ENCODE measurements at regions not wholly inside any gene's neighbourhood (a gene's known extent, or its start where the extent isn't known, plus 50 kb on each side); places are given as distances from the start of the nearest gene placed in this dataset.

- TF ChIP-seq, protein P1, sequence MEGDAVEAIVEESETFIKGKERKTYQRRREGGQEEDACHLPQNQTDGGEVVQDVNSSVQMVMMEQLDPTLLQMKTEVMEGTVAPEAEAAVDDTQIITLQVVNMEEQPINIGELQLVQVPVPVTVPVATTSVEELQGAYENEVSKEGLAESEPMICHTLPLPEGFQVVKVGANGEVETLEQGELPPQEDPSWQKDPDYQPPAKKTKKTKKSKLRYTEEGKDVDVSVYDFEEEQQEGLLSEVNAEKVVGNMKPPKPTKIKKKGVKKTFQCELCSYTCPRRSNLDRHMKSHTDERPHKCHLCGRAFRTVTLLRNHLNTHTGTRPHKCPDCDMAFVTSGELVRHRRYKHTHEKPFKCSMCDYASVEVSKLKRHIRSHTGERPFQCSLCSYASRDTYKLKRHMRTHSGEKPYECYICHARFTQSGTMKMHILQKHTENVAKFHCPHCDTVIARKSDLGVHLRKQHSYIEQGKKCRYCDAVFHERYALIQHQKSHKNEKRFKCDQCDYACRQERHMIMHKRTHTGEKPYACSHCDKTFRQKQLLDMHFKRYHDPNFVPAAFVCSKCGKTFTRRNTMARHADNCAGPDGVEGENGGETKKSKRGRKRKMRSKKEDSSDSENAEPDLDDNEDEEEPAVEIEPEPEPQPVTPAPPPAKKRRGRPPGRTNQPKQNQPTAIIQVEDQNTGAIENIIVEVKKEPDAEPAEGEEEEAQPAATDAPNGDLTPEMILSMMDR (IDR thresholded peaks at IDR 0.05) = no peak
- DNase-seq (ENCODE audit: low spot score) = no peak
- no peak overlapping the region for H3K4me3 ChIP-seq
- H3K27ac ChIP-seq = no peak overlapping the region
Observed at GRCh38 chr4:56745042-56745441, 63.9 kb upstream of the HOPX start.

- H3K4me3 ChIP-seq = no peak overlapping the region
- no peak for DNase-seq (ENCODE audit: low spot score)
- H3K27ac ChIP-seq = no peak overlapping the region
- TF ChIP-seq, protein P1 (IDR thresholded peaks at IDR 0.05) = no peak
Observed at GRCh38 chr4:56744030-56744429, 62.9 kb upstream of the HOPX start.

- TF ChIP-seq, protein P1 (IDR thresholded peaks at IDR 0.05) = no peak
- no peak for DNase-seq (ENCODE audit: low spot score)
- no peak overlapping the region for H3K27ac ChIP-seq
- no peak overlapping the region for H3K4me3 ChIP-seq
Observed at GRCh38 chr4:56743550-56743949, 62.5 kb upstream of the HOPX start.

- no peak overlapping the region for H3K27ac ChIP-seq
- no peak for DNase-seq (ENCODE audit: low spot score)
- TF ChIP-seq, protein P1 (IDR thresholded peaks at IDR 0.05) = no peak
- H3K4me3 ChIP-seq = no peak overlapping the region
Observed at GRCh38 chr4:56742080-56742871, 61.2 kb upstream of the HOPX start.

GRCh38 chr4:56741595-56741994 lies 60.5 kb upstream of the HOPX start:
- DNase-seq (ENCODE audit: low spot score) = no peak
- TF ChIP-seq, protein P1 (IDR thresholded peaks at IDR 0.05) = no peak
- Histone ChIP-seq H3K4me3 (no peak overlapping the region), H3K27ac (no peak overlapping the region)

- TF ChIP-seq, protein P1 (IDR thresholded peaks at IDR 0.05) = no peak
- no peak overlapping the region for H3K4me3 ChIP-seq
- H3K27ac ChIP-seq = no peak overlapping the region
- DNase-seq (ENCODE audit: low spot score) = no peak
Observed at GRCh38 chr4:56739066-56739777, 58.1 kb upstream of the HOPX start.

- DNase-seq (ENCODE audit: low spot score) = no peak
- Histone ChIP-seq H3K4me3 (no peak overlapping the region), H3K27ac (no peak overlapping the region)
- TF ChIP-seq, protein P1 (IDR thresholded peaks at IDR 0.05) = no peak
Observed at GRCh38 chr4:56737666-56738065, 56.6 kb upstream of the HOPX start.

All from coronary artery (tissue), 2 donors.